Loucy (cell line): ENCODE measurements at regions not wholly inside any gene's neighbourhood (a gene's known extent, or its start where the extent isn't known, plus 50 kb on each side); places are given as distances from the start of the nearest gene placed in this dataset.

Experiments
- CTCF ChIP-seq: fragments of 200-600 bp; sonication (generic); conservative IDR thresholded peaks from 2 replicates; pipeline ENCODE4 v1.5.1; 2014; ENCODE audit warnings: mild to moderate bottlenecking, antibody characterized with exemption, low read length
- EZH2phosphoT487 ChIP-seq: fragments of 200-600 bp; IDR thresholded peaks from 2 replicates; pipeline ENCODE4 v1.6.1; 2018; ENCODE audit warnings: antibody characterized with exemption, mild to moderate bottlenecking, moderate library complexity, borderline replicate concordance

GRCh38 chr7:17233603-17234002 is 64.8 kb upstream of the AHR start:
- TF ChIP-seq CTCF = no peak
- no peak for TF ChIP-seq EZH2phosphoT487
